Thoracic aorta (tissue), 2 donors: ENCODE measurements at regions not wholly inside any gene's neighbourhood (a gene's known extent, or its start where the extent isn't known, plus 50 kb on each side); places are given as distances from the start of the nearest gene placed in this dataset.

Experiments
- ATAC-seq: fragments of 150-250 bp; one replicate; pipeline ENCODE4 v1.8.0; 2017; ENCODE audit warnings: low read depth; ENCODE audit not compliant: insufficient number of reproducible peaks, low FRiP score
- DNase-seq: peaks from one replicate; pipeline ENCODE4 v3.0.0-alpha.2; 2020; ENCODE audit warnings: low spot score
- H3K27ac ChIP-seq, 2 donors: fragments of 200-600 bp; sonication (generic); 1 replicate in 1 of 2; 2 replicates in 1 of 2; pipeline ENCODE4 v1.5.1; 2016; ENCODE audit warnings: mild to moderate bottlenecking in 2 of 2, moderate library complexity in 2 of 2
- H3K27me3 ChIP-seq: fragments of 200-600 bp; sonication (generic); replicated peaks from 2 replicates; pipeline ENCODE4 v1.6.0; 2016; ENCODE audit warnings: mild to moderate bottlenecking; ENCODE audit not compliant: insufficient read depth
- H3K36me3 ChIP-seq: fragments of 200-600 bp; sonication (generic); one replicate; pipeline ENCODE4 v1.5.1; 2016
- H3K4me1 ChIP-seq, 2 donors: fragments of 200-600 bp; sonication (generic); 1 replicate in 1 of 2; 2 replicates in 1 of 2; pipeline versions ENCODE4 v1.5.1 to v1.6.0; 2016; ENCODE audit warnings: low read depth in 2 of 2, mild to moderate bottlenecking in 1 of 2; ENCODE audit not compliant: control insufficient read depth in 1 of 2
- H3K4me3 ChIP-seq: fragments of 200-600 bp; sonication (generic); 2 replicates; pipeline ENCODE4 v1.5.1; 2016; ENCODE audit warnings: mild to moderate bottlenecking
- H3K9me3 ChIP-seq: fragments of 200-600 bp; sonication (generic); 2 replicates; pipeline ENCODE4 v1.5.1; 2016
- CTCF ChIP-seq: fragments of 200-600 bp; sonication (generic); IDR thresholded peaks from one replicate; pipeline ENCODE4 v1.5.1; 2019; ENCODE audit warnings: antibody characterized with exemption

GRCh38 chr1:29544406-29544805 lies 308.1 kb downstream of the PTPRU start:
- TF ChIP-seq CTCF = no peak
- DNase-seq (no peak), ATAC-seq (no peak)
- H3K27me3 ChIP-seq = no peaks in the 10 kb centered on the region
- H3K4me3 ChIP-seq = no peak overlapping the region
- no peaks in the 10 kb centered on the region for H3K4me1 ChIP-seq
- H3K27ac ChIP-seq = no peak overlapping the region
- no peaks in the 10 kb centered on the region for H3K9me3 ChIP-seq
- no peaks in the 10 kb centered on the region for H3K36me3 ChIP-seq

- H3K27ac ChIP-seq = no peak overlapping the region
- ATAC-seq (no peak), DNase-seq (no peak)
- H3K4me3 ChIP-seq = no peak overlapping the region
- no peaks in the 10 kb centered on the region for H3K4me1 ChIP-seq
- no peak for TF ChIP-seq CTCF
- H3K27me3 ChIP-seq = no peaks in the 10 kb centered on the region
- H3K36me3 ChIP-seq = no peaks in the 10 kb centered on the region
- H3K9me3 ChIP-seq = no peaks in the 10 kb centered on the region
Measured at GRCh38 chr1:29543586-29543985, 307.3 kb downstream of the PTPRU start.

- Histone ChIP-seq H3K9me3 (no peaks in the 10 kb centered on the region), H3K27me3 (no peaks in the 10 kb centered on the region), H3K36me3 (no peaks in the 10 kb centered on the region), H3K4me1 (no peaks in the 10 kb centered on the region), H3K4me3 (no peak overlapping the region), H3K27ac (no peak overlapping the region)
- no peak for ATAC-seq
- no peak for DNase-seq
- TF ChIP-seq CTCF = no peak
Measured at GRCh38 chr1:29542548-29542947, 306.2 kb downstream of the PTPRU start.

- ATAC-seq = no peak
Measured at GRCh38 chr1:29541631-29542030, 305.3 kb downstream of the PTPRU start.

GRCh38 chr1:29540801-29541357 lies 304.6 kb downstream of the PTPRU start:
- Histone ChIP-seq H3K27me3 (no peaks in the 10 kb centered on the region), H3K4me3 (no peak overlapping the region), H3K4me1 (no peaks in the 10 kb centered on the region), H3K36me3 (no peaks in the 10 kb centered on the region), H3K27ac (no peak overlapping the region), H3K9me3 (no peaks in the 10 kb centered on the region)
- DNase-seq (no peak), ATAC-seq (no peak)
- TF ChIP-seq CTCF = no peak

More at GRCh38 chr1:29541631-29542030, 305.3 kb downstream of the PTPRU start:
- no peak overlapping the region for H3K4me3 ChIP-seq
- no peaks in the 10 kb centered on the region for H3K36me3 ChIP-seq
- H3K27ac ChIP-seq = no peak overlapping the region
- TF ChIP-seq CTCF = no peak
- no peaks in the 10 kb centered on the region for H3K9me3 ChIP-seq
- no peak for DNase-seq
- H3K4me1 ChIP-seq = no peaks in the 10 kb centered on the region
- no peaks in the 10 kb centered on the region for H3K27me3 ChIP-seq
